ENCODE measurements at regions not wholly inside any gene's neighbourhood (a gene's known extent, or its start where the extent isn't known, plus 50 kb on each side); places are given as distances from the start of the nearest gene placed in this dataset.
"Not testable (repeated sequence)": the region's sequence is repeated elsewhere in the genome, so short reads cannot be mapped to it uniquely, and the experiment has no call there.

DNA sequence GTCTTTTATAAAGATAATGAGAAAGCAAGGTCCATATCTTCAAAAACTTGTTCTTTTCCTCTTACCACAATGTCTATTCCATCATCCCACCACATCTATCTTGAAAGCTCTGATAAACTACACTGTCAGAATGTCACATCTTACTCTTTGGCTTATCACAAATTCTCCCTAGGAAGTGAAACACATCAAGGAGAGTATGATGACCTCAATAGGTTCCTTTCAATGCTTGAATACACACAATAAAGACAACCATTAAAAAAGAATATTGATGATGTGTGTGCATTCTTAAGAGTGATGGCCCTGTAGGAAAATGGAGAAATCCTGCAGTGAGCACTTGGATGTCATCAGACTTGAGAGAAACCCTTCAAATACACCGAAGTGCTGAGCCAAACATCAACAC, 918.1 kb upstream of the SORCS1 start:
- no peak for DNase-seq (ENCODE audit: low spot score)

DNA sequence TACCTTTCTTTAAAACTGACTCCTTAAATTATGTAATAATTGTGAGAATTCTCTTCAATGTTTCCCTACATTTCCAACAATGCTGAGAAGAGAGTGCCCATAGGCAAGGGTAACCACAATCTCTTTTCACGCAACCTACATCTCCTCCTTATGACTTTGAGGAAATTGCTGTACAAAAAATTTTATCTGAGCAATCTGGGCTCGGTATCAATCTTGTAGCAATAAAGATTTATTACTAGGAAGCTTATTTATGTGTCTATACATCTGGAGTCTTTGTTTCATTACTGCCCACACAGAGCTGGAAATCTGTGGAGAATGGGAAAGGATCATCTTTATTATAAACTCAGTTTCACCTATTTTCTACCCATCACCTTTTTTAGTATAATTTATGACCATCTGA, 913.8 kb upstream of the SORCS1 start:
- DNase-seq (ENCODE audit: low spot score) = no peak

DNA sequence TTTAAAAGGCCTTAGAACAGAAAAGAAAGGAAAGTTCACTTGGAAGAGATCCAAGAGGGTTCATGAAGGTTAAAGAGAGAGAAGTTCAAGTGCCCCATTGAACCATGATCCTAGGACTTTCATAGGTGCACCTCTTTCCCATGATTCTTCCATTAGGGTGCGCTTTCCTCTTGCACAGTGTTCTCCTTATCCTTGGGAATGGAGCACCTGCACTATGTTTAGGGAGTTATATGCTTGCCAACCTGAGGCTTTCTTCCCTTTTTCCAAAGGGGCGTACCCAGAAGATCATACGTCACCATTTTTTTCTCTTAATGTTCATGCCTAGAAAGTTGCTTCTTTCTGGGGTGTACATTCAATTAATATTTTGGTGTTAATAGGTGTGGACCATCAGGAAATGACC, 908.0 kb upstream of the SORCS1 start:
- DNase-seq (ENCODE audit: low spot score) = no peak

DNA sequence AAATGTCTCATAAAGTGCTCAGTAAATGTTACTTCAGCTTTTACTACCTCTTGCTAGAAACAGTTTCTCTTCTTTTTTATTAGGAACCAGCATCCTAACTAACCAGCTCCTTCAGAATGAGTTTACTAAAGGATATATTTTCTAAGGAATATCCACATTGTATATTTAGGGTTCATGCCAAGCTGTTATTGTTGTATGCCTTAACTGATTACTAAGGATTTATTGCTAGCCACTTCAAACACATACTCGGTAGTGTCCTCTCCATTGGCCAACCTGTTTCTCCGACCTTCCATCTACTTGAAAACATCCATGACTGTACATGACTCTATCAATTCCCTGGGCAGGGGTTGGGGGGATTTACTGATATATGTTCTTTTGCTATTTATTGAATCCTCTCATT, 906.3 kb upstream of the SORCS1 start:
- DNase-seq (ENCODE audit: low spot score) = no peak

DNA sequence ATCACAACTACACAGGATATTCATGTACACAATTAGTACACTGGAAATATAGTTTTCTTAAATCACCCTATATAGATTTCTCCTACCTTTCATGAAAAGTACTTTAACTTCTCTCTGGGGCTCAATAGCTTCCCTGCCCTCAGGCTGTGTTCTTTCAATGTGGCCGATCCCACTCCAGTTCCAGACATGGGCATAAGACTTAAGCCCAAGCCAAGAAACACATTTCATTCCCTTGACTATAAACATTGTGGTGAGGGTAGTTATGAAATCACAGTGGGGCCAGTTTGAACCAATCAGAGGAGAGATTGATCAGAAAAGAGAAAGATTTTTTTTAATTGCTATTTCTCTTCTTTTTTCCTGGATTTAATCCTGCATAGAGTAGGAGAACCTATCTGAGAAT, 904.6 kb upstream of the SORCS1 start:
- DNase-seq (ENCODE audit: low spot score) = no peak

DNA sequence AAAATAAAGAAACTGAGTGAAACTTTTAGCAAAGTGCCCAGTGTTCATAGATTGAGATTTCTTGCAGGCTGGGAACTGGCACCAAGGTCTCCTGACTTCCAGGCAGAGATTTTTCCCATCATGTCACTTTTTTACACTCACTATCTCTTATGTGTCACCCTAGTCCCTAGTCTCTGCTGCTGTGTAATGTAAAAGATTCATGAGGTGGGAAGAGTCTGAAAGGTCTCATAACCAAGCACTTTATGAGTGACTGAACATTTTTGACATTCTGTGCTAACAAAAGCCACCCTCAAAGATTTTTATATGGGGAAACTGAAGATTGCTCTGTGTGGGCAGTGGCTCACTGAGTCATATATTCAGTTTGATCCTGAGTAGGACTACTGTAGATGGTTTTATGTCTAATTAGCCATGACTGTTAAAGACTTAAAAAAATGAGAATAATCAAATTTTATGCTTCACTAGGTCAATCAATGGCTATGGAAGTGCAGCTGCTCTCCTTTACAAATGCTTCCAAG, 900.3 kb upstream of the SORCS1 start:
- DNase-seq (ENCODE audit: low spot score) = no peak

DNA sequence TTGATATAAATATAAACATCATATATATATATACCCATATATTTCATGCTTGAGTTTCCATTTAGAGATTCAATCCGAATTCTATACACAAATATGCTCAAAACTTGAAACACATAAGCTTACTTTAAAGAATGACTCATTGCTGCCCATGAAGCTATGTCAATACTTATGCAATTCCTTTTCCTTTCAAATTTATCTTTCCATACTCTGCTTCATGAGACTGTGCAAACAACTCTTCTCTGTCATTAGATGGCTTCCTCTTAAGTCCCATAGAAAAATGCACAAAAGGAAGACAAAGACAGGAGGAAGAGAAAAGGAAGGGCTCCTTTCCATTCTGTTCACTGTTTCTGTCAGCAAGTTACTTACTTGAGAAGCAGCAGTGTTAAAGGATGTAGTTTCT, 895.7 kb upstream of the SORCS1 start:
- no peak for DNase-seq (ENCODE audit: low spot score)

DNA sequence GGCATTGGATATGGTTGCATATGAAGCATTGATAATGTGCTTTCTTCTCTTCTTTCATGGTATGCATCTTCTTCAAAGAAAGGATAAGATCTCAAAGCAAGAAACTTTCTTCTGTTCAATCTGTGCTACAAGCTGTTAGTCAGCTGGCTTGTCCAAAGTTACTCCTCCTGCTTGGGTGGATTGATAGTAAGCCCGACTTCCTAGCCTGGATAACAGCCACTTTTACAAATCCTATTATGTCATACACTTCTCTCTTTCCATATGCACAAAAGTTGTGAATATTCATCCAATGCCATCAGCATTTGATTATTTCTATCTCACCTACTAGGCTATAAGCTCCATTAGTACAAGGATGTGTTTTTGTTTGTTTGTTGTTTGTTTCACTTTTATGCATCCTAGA, 891.0 kb upstream of the SORCS1 start:
- no peak for DNase-seq (ENCODE audit: low spot score)

DNA sequence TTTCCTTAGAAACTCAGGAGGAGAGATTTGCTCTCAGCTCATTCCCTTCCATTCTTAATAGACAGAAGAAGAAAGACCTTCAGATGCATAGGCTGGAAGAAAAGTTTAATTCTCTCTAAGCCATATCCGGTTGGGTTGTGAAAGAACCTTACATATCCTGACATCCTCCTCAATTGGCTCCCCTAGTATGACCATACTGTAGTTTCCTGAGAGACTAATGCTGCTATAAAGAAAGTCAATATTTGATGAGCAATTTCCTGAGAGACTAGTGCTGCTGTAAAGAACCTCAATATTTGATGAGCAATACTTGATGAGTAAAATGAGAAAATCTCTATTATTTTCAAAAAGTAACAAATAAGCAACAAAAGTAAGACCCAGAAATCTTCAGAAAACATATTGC, 888.5 kb upstream of the SORCS1 start:
- DNase-seq (ENCODE audit: low spot score) = no peak

DNA sequence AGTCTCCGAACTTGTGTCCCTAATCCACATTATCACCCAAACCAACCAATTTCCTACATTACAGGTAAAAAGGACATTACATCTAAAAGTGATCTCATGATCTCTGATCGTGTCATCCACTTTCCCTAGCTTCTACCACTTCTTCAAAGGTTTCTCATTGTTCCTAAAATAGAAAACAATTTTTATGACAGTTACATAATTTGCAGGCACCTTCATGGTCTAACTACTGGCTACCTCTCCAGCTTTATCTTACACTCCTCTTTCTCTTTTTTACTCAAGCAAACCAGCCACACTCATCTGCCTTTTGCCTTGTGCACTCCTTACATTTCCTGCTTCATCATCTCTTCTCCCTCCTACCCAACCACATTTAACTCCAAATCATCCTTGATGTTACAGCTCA, 886.7 kb upstream of the SORCS1 start:
- no peak for DNase-seq (ENCODE audit: low spot score)

DNA sequence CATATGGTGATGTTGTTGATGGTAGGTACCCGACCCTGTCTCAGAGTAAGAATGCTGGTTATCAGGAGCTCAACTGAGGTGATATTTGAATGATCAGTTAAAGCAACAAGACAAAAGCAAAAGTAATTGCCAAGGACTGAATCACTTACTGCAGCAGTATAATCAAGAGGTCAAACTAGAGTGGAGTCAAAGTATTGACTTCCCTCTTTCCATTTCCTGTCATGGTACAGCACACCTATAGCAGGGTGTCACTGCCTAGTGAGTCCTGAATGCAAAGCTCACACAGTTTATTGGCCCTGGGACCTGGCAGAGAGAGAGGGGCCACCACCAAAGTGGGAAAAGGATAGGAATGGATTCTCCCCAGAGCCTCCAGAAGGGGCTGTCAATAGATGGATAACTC, 886.1 kb upstream of the SORCS1 start:
- no peak for DNase-seq (ENCODE audit: low spot score)

DNA sequence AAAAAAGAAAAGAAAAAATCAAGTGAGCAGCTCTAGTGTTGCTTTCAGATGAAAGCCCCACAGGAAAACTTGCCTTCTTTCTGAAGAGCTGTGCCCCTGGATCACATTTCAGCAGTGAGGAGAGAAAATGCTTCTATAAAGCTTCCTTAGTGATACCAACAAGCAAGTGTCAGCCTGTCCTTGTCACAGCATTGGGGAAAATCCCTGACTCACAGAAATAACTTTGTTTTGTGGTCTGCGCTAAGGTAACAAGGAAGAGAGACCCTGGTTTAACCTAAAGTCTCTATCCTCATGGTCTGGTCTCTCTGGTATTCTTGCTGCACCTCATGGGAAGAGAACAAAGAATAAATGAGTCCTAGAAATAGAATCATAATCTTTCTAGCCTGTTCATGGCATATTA, 885.2 kb upstream of the SORCS1 start:
- DNase-seq (ENCODE audit: low spot score) = no peak

DNA sequence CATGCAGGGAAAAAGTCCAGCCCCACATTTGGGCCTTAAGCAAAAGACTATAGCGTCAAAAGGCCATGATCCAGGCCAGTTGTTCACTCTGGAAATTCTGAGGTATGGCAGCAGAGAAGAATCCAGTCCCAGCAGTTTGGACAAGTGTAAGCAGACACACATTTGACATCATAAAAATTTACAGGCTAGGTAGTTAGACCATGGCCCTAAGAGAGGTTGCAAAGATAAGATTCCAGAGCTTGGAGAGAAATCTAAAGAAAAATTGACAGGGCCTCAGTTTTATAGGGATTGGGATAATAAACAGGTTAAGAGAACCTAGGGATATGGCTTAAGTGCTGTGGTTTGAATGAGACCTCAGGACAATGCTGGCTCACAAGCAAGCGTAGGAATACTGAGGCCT, 884.4 kb upstream of the SORCS1 start:
- DNase-seq (ENCODE audit: low spot score) = no peak

DNA sequence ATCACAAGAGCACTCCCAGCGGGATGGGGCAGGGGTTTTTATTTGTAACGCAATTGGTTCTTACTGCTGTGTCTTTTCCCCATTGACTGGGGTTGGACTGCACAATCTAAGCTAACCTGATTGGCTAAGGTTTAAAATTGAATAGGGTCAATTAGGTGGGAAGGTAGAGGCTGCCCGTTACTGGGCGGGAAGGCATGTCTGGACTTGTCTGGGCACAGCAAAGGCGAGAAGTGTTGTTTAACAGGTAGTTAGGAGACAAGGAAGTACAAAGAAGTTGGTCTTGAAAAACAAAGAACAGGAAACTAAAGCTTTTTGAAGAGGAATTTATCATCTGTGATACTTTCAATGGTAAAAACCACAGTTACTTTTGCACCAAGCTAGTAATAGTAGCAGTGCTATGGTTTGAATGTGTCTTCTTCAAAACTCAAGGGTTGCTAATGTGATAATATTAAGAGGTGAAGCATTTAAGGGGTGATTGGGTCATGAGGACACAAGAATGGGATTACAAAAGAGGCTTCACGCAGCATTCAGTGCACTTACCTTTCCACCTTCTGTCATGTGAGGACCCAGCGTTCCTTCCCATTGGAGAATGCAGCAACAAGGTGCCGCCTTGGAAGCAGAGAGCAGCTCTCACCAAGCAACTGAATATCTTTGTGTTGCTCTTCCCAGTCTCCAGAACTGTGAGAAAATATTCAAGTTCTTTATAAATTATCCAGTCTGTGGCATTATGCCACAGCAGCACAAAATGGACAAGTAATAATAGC, 875.5 kb upstream of the SORCS1 start:
- no peak for DNase-seq (ENCODE audit: low spot score)

DNA sequence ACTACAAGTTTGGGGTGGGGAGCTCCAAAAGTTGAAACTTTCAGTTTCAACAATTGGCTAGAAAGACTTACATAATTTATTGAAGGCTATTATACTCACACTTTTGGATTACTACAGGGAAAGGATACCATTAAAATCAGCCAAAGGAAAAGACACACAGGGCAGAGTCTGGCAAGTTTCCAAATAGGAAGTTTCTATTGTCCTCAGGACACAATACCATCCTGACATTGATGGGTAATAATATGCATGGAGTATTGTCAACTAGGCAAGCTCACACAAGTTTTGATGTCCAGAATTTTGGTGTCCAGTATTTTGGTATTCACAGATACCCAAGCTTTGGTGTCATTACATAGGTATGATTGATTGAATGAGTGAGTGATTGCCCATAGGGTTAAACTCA, 872.6 kb upstream of the SORCS1 start:
- DNase-seq (ENCODE audit: low spot score) = no peak

DNA sequence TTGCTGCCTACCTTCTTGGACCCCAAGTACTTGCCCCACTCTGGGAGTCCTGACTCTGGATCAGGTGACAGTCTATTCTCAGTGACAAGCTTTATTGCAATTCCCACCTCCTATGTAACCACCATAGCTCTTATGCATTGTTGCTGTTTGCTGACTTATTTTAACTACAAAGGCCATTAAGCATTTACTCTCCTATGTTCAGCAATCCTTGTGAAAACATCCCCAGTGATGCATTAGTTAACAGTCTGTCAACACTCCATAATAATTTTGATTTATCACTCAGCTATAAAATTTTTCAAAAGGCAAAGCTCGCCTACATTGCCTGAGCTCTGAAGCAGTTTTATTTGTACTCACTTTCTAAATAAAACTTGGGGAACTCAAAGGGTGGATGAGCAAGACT, 871.8 kb upstream of the SORCS1 start:
- DNase-seq (ENCODE audit: low spot score) = no peak

DNA sequence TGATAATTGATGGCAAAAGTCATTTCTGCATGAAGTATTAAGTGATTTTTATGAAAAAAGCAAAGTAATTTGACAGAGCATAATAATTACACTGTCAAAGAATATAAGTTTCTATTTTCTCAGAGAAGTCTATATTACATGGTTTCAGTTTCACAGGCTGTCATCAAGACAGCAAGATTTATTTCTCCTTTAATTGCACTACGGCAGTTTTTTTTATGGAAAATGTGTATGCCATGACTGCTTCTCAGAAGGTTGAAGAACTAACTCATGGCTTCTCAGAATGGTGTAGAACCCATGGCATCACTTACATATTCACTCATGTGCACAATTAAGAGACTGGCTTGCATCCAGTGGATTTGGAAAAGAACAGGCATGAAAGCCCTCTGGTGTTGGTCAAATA, 870.3 kb upstream of the SORCS1 start:
- DNase-seq (ENCODE audit: low spot score) = no peak

DNA sequence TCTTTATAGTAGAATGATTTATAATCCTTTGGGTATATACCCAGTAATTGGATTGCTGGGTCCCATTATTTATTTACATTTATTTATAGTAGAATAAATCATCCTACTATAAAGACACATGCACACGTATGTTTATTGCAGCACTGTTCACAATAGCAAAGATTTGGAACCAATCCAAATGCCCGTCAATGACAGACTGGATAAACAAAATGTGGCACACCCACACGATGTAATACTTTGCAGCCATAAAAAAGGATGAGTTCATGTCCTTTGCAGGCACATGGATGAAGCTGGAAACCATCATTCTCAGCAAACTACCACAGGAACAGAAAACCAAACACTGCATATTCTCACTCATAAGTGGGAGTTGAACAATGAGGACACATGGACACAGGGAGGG, 869.0 kb upstream of the SORCS1 start:
- DNase-seq (ENCODE audit: low spot score) = not testable (repeated sequence)

DNA sequence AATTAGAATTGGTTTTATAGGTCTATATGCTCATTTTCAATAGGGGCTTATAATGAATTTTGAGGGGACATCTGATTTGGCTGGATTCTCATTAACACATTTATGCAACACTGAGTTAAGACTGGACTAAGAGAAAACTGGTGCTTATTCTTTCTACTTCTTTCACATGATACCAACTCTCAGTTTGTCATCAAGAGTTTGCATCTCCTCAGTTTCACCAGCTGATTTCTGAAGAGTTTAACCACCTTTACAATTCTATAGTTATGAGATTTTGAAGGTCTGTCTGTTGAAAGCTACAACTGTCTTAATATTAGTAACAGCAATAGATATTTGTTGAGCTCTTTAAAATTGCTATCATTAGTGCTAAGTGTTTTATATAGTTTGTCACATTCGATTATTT, 867.0 kb upstream of the SORCS1 start:
- DNase-seq (ENCODE audit: low spot score) = no peak

DNA sequence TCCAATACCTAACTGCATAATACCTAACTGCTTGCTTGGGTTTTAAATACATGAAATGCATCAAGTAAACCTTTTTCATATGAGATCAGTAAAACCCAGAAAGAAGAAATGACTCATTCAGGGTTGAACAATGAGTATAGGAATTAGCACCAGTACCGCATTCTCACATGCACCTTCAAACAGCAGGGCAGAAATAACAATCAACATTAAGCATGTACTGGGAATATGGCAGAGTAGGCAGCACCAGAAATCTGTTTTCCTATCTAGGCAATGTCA, 850.3 kb upstream of the SORCS1 start:
- DNase-seq (ENCODE audit: low spot score) = no peak

DNA sequence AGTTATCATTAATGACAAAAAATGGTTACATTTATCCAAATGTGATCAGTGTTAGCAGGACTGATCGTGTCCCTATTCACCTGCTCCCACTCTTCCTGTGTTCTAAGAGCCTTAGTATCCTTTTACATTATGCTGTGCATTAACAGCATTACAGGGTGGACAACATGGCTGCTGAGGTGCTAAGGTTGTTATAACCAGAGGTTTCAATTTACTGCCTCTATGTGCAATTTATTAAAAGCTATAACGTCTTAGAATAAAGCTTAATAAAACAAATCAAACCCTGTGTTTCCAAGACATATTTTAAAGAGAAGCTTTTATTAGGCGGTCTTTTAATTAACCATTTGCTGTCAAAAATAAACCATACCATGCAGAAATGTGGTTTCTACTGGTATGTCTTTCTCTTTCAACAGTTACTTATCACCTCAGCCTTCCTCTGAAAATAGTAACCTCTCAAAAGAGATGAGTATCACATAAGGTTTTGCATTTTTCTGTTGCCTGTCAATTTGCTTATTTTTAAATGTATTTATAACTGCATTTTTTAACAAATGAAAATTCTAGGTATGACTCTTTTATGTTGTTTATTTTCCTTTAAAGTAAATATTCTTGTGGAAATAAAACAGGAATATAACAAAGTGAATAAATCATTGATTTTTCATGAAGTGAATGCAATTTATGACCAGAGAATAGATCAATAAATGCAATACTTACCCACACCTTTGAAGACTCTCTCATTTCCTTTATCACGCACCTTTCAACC, 849.8 kb upstream of the SORCS1 start:
- no peak for DNase-seq (ENCODE audit: low spot score)

DNA sequence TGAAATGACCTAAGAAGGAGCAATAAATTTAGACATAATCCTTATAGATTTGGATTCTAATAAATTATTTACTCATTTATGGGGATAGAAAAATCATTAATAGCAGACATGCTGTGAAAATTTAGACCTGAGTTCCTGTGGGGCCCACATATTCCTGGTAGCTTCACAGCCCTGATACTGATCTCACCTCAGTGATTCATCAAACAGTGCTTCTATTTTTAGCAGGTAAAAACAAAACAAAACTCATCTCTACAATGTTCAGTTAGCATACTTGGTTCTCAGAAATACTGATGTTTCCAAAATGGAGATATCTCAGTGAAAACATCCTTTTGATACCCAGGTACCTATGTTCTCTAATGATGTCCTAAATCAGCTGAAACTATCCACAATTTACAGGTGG, 841.1 kb upstream of the SORCS1 start:
- DNase-seq (ENCODE audit: low spot score) = no peak

DNA sequence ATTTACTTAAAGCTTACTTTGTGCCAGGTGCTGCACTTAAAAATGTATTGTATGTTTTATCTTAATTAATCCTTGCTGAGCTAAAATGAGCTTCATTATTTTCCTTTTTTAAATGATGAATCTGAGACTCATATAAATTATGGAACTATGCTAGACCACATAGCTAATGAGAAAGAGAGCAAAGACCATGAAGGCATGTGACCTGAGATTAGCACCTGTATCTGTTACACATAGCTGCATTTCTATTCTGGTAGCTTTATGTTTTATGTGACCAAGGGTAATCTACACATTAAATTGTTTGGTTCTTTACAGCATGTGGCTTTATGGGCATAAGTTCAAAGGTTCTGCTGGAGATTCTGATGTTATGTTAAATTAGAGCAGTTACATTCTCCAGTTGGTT, 839.1 kb upstream of the SORCS1 start:
- no peak for DNase-seq (ENCODE audit: low spot score)

DNA sequence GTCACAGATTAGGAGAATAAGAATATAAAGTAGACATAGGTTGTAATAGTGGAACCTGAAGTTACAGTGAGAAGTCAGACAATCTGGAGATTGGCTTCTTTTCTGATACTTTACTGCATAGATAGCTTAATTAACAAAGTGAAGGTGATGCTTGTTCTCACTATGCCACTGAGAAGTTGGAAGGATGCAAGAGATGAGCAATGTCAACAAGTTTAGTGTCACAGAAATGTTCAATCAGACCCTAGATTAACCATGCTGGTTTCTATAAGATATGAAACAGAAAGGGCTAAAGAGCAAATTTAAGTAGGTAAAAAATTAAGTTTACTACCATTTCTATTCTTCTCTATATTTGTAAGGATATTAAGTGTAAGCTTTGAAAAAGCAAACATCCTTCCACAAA, 838.6 kb upstream of the SORCS1 start:
- no peak for DNase-seq (ENCODE audit: low spot score)

Measured in hematopoietic multipotent progenitor cell treated with erythropoietin and hydrocortisone succinate and interleukin-3 and kit ligand, for 15 days (in vitro differentiated cells).